Central memory CD8-positive, alpha-beta T cell (primary cell): ENCODE measurements at regions not wholly inside any gene's neighbourhood (a gene's known extent, or its start where the extent isn't known, plus 50 kb on each side); places are given as distances from the start of the nearest gene placed in this dataset.

Source experiments
- ATAC-seq: fragments of 150-1000 bp; cut with Tn5 transposase; replicated peaks from 2 replicates; pipeline ENCODE4 v1.10.0; 2022; ENCODE audit warnings: mild to moderate bottlenecking, moderate FRiP score, moderate number of reproducible peaks; ENCODE audit not compliant: poor library complexity, severe bottlenecking; ENCODE audit errors: extremely low read depth
- DNase-seq, 2 donors: peaks; one replicate each; pipeline ENCODE4 v3.0.0; 2021; ENCODE audit warnings: low spot score in 2 of 2
- H3K27ac Mint-ChIP-seq: one replicate; pipeline ENCODE4 v1.8.0; 2022; ENCODE audit warnings: low read depth, mild to moderate bottlenecking, moderate library complexity, mixed read lengths
- H3K27me3 Mint-ChIP-seq: one replicate; pipeline ENCODE4 v1.8.0; 2022; ENCODE audit warnings: mixed read lengths
- H3K36me3 Mint-ChIP-seq: one replicate; pipeline ENCODE4 v1.8.0; 2022; ENCODE audit warnings: mild to moderate bottlenecking, moderate library complexity, mixed read lengths; ENCODE audit not compliant: insufficient read depth
- H3K4me1 Mint-ChIP-seq: one replicate; pipeline ENCODE4 v1.8.0; 2022; ENCODE audit warnings: mixed read lengths
- H3K4me3 Mint-ChIP-seq: one replicate; pipeline ENCODE4 v1.8.0; 2022; ENCODE audit warnings: mild to moderate bottlenecking, moderate library complexity, mixed read lengths
- H3K9me3 Mint-ChIP-seq: one replicate; pipeline ENCODE4 v1.8.0; 2022; ENCODE audit warnings: mixed read lengths

GRCh38 chr9:73655831-73656230 is 504.2 kb downstream of the ANXA1 start:
- DNase-seq, result no peak
- no peak for ATAC-seq
- H3K27ac Mint-ChIP-seq, result no peak overlapping the region
- no peaks in the 10 kb centered on the region for H3K27me3 Mint-ChIP-seq
- H3K4me1 Mint-ChIP-seq, result no peaks in the 10 kb centered on the region
- H3K4me3 Mint-ChIP-seq, result no peak overlapping the region
- peaks cover 28% of the 10 kb centered on the region for H3K9me3 Mint-ChIP-seq
- no peaks in the 10 kb centered on the region for H3K36me3 Mint-ChIP-seq

- no peak for DNase-seq
- ATAC-seq, result no peak
- H3K27ac Mint-ChIP-seq, result no peak overlapping the region
- H3K9me3 Mint-ChIP-seq, result peaks cover 11% of the 10 kb centered on the region
- H3K4me3 Mint-ChIP-seq, result no peak overlapping the region
- H3K36me3 Mint-ChIP-seq, result no peaks in the 10 kb centered on the region
- no peaks in the 10 kb centered on the region for H3K4me1 Mint-ChIP-seq
- H3K27me3 Mint-ChIP-seq, result no peaks in the 10 kb centered on the region
Observed at GRCh38 chr9:73665253-73665652, 513.6 kb downstream of the ANXA1 start.

GRCh38 chr9:73667749-73668148 is 516.1 kb downstream of the ANXA1 start:
- no peak overlapping the region for H3K4me3 Mint-ChIP-seq
- peaks cover 17% of the 10 kb centered on the region for H3K9me3 Mint-ChIP-seq

GRCh38 chr9:73680831-73681230 is 529.2 kb downstream of the ANXA1 start:
- Mint-ChIP-seq H3K36me3 (no peaks in the 10 kb centered on the region), H3K4me1 (no peaks in the 10 kb centered on the region), H3K27ac (no peak overlapping the region), H3K9me3 (peaks cover 12% of the 10 kb centered on the region), H3K4me3 (no peak overlapping the region), H3K27me3 (no peaks in the 10 kb centered on the region)
- ATAC-seq, result no peak
- DNase-seq, result no peak

More at GRCh38 chr9:73667749-73668148, 516.1 kb downstream of the ANXA1 start:
- DNase-seq, result no peak
- no peaks in the 10 kb centered on the region for H3K27me3 Mint-ChIP-seq
- no peak for ATAC-seq
- H3K4me1 Mint-ChIP-seq, result no peaks in the 10 kb centered on the region
- no peak overlapping the region for H3K27ac Mint-ChIP-seq
- no peaks in the 10 kb centered on the region for H3K36me3 Mint-ChIP-seq

- no peaks in the 10 kb centered on the region for H3K36me3 Mint-ChIP-seq
- no peaks in the 10 kb centered on the region for H3K4me1 Mint-ChIP-seq
- no peak for ATAC-seq
- no peaks in the 10 kb centered on the region for H3K27me3 Mint-ChIP-seq
- no peak overlapping the region for H3K4me3 Mint-ChIP-seq
- DNase-seq, result no peak
- peaks cover 12% of the 10 kb centered on the region for H3K9me3 Mint-ChIP-seq
- no peak overlapping the region for H3K27ac Mint-ChIP-seq
Observed at GRCh38 chr9:73682789-73683188, 531.1 kb downstream of the ANXA1 start.

GRCh38 chr9:73683862-73684591 is 532.4 kb downstream of the ANXA1 start:
- Mint-ChIP-seq H3K4me3 (no peak overlapping the region), H3K27me3 (no peaks in the 10 kb centered on the region), H3K4me1 (no peaks in the 10 kb centered on the region), H3K9me3 (peaks cover 11% of the 10 kb centered on the region), H3K36me3 (no peaks in the 10 kb centered on the region), H3K27ac (no peak overlapping the region)
- ATAC-seq, result no peak
- no peak for DNase-seq

- no peak overlapping the region for H3K27ac Mint-ChIP-seq
- H3K4me3 Mint-ChIP-seq, result no peak overlapping the region
- DNase-seq (no peak), ATAC-seq (no peak)
- no peaks in the 10 kb centered on the region for H3K27me3 Mint-ChIP-seq
- H3K36me3 Mint-ChIP-seq, result no peaks in the 10 kb centered on the region
- H3K9me3 Mint-ChIP-seq, result peaks cover 6% of the 10 kb centered on the region
- no peaks in the 10 kb centered on the region for H3K4me1 Mint-ChIP-seq
Observed at GRCh38 chr9:73684601-73685000, 532.9 kb downstream of the ANXA1 start.

GRCh38 chr9:73685786-73686185 is 534.1 kb downstream of the ANXA1 start:
- no peak for DNase-seq
- no peak overlapping the region for H3K4me3 Mint-ChIP-seq
- no peaks in the 10 kb centered on the region for H3K27me3 Mint-ChIP-seq
- ATAC-seq, result no peak
- H3K36me3 Mint-ChIP-seq, result no peaks in the 10 kb centered on the region
- peaks cover 6% of the 10 kb centered on the region for H3K9me3 Mint-ChIP-seq
- H3K27ac Mint-ChIP-seq, result no peak overlapping the region
- H3K4me1 Mint-ChIP-seq, result no peaks in the 10 kb centered on the region

GRCh38 chr9:73689051-73689870 is 537.6 kb downstream of the ANXA1 start:
- Mint-ChIP-seq H3K27ac (no peak overlapping the region), H3K9me3 (peaks cover under 1% of the 10 kb centered on the region), H3K4me1 (no peaks in the 10 kb centered on the region), H3K4me3 (no peak overlapping the region), H3K27me3 (no peaks in the 10 kb centered on the region), H3K36me3 (no peaks in the 10 kb centered on the region)
- ATAC-seq (no peak), DNase-seq (no peak)

GRCh38 chr9:73701415-73702057 is 549.9 kb downstream of the ANXA1 start:
- Mint-ChIP-seq H3K27ac (no peak overlapping the region), H3K27me3 (no peaks in the 10 kb centered on the region), H3K4me1 (no peaks in the 10 kb centered on the region), H3K36me3 (no peaks in the 10 kb centered on the region), H3K4me3 (no peak overlapping the region), H3K9me3 (peaks cover 14% of the 10 kb centered on the region)
- ATAC-seq (no peak), DNase-seq (no peak)

GRCh38 chr9:73714294-73714693 is 562.6 kb downstream of the ANXA1 start:
- peaks cover 22% of the 10 kb centered on the region for H3K9me3 Mint-ChIP-seq
- H3K27ac Mint-ChIP-seq, result no peak overlapping the region
- DNase-seq, result no peak
- no peaks in the 10 kb centered on the region for H3K4me1 Mint-ChIP-seq
- no peak overlapping the region for H3K4me3 Mint-ChIP-seq
- H3K36me3 Mint-ChIP-seq, result no peaks in the 10 kb centered on the region
- H3K27me3 Mint-ChIP-seq, result no peaks in the 10 kb centered on the region
- no peak for ATAC-seq

- DNase-seq, result no peak
- Mint-ChIP-seq H3K27ac (no peak overlapping the region), H3K36me3 (no peaks in the 10 kb centered on the region), H3K4me3 (no peak overlapping the region), H3K9me3 (peaks cover 22% of the 10 kb centered on the region), H3K4me1 (no peaks in the 10 kb centered on the region), H3K27me3 (no peaks in the 10 kb centered on the region)
- no peak for ATAC-seq
Observed at GRCh38 chr9:73715591-73715990, 563.9 kb downstream of the ANXA1 start.

- Mint-ChIP-seq H3K27me3 (no peaks in the 10 kb centered on the region), H3K4me1 (no peaks in the 10 kb centered on the region), H3K36me3 (no peaks in the 10 kb centered on the region), H3K27ac (no peak overlapping the region), H3K4me3 (no peak overlapping the region), H3K9me3 (peaks cover 3% of the 10 kb centered on the region)
- ATAC-seq (no peak), DNase-seq (no peak)
Observed at GRCh38 chr9:73719660-73720059, 568.0 kb downstream of the ANXA1 start.
